ENCODE measurements at regions not wholly inside any gene's neighbourhood (a gene's known extent, or its start where the extent isn't known, plus 50 kb on each side); places are given as distances from the start of the nearest gene placed in this dataset.

DNA sequence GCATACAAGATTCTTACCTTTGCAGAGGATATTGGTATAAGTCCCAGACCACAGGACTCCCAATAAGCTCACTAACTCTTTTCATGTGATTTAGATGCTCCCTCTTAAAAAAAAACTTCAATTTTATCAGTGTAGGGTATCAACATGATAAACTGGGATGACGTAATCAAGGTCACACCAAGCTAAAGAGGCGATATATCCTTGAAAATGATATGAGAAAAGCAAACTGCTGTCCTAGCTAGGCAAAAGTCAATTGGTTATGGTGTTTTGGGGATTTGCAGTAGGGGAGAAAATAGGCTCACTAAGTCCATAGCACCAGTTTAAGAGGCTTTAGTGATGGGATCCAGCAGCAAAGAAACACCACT is 354.4 kb downstream of the DIRAS2 start:
- no peak for DNase-seq
- no peak overlapping the region for H3K4me3 ChIP-seq
- intact Hi-C loops (cut with DNase I; ENCODE audit: low total_unique reads) = no loop called here
- WGBS, 2 donors = 53 to 55% methylated on average over 2 of the region's 2 CpGs
- no peaks in the 10 kb centered on the region for H3K36me3 ChIP-seq (ENCODE audit: low read depth, missing control alignments)
- H3K27me3 ChIP-seq = no peaks in the 10 kb centered on the region
- no peaks in the 10 kb centered on the region for H3K4me1 ChIP-seq
- no peak for TF ChIP-seq POLR2A (IDR thresholded peaks at IDR 0.05)
- TF ChIP-seq, protein P1, sequence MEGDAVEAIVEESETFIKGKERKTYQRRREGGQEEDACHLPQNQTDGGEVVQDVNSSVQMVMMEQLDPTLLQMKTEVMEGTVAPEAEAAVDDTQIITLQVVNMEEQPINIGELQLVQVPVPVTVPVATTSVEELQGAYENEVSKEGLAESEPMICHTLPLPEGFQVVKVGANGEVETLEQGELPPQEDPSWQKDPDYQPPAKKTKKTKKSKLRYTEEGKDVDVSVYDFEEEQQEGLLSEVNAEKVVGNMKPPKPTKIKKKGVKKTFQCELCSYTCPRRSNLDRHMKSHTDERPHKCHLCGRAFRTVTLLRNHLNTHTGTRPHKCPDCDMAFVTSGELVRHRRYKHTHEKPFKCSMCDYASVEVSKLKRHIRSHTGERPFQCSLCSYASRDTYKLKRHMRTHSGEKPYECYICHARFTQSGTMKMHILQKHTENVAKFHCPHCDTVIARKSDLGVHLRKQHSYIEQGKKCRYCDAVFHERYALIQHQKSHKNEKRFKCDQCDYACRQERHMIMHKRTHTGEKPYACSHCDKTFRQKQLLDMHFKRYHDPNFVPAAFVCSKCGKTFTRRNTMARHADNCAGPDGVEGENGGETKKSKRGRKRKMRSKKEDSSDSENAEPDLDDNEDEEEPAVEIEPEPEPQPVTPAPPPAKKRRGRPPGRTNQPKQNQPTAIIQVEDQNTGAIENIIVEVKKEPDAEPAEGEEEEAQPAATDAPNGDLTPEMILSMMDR (IDR thresholded peaks at IDR 0.05) = no peak
- H3K9me3 ChIP-seq = no peaks in the 10 kb centered on the region
- H3K27ac ChIP-seq = no peak overlapping the region

DNA sequence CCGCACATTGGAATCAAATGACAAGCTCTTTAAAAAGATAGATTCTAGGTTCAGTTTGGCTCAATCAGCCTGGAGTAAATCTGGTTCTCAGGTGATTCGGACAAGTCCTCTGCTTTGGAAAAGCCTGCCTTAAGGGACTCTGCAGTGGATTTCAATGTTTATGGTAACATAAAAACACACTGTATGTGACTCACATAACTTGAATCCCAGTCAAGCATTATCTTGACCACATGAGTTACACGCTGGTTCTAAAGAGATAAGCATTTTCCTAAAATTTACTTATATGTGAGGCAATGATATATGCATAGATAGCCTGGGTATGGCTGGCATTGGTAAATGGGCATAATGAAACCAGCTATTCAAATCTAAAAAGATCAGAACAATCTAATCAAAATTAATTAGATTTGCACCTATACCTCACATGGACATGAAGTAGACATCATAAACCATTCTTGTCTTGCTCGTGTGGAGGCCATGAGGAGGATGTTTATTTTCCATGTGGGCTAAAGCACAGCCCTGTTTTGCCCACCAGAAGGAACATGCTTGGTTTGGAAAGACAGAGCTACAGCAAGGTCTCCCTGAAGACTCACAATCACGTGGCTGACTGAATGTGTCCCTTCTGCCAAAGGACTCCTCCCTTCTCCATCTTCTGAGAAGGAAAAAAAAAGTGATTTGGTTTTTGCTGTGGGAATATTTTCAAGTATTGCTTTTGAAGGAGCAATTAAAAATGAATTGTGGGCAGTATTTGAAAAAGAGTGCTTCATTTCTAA is 351.7 kb downstream of the DIRAS2 start:
- Histone ChIP-seq H3K4me1 (no peaks in the 10 kb centered on the region), H3K9me3 (no peaks in the 10 kb centered on the region), H3K27ac (no peak overlapping the region), H3K4me3 (no peak overlapping the region), H3K36me3 (ENCODE audit: low read depth, missing control alignments) (no peaks in the 10 kb centered on the region), H3K27me3 (no peaks in the 10 kb centered on the region)
- DNase-seq = no peak
- intact Hi-C loops (cut with DNase I; ENCODE audit: low total_unique reads) = no loop called here
- WGBS, 2 donors = 61 to 68% methylated on average over 5 of the region's 5 CpGs
- TF ChIP-seq, protein P1 (IDR thresholded peaks at IDR 0.05) = no peak
- no peak for TF ChIP-seq POLR2A (IDR thresholded peaks at IDR 0.05)

DNA sequence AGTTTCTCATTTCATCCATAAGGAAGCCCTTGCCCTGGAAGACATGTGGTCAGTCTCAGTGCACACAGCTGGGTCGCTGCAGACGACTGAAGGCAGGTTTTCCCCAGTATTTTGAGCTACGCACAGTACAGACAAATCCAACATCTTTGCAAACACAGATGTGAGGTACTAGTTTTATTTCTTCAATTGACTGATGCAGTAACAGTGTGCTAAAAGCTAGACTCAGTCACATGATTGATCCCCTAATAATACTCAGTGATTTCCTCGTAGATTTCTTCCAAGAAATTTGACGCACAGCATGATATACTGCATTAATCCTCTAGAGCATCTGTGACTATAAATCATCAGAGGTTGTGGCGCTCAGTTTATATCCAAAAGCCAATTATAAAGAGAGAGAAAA is 346.1 kb downstream of the DIRAS2 start:
- no peaks in the 10 kb centered on the region for H3K27me3 ChIP-seq
- 27 to 41% methylated on average over 6 of the region's 6 CpGs for WGBS, 2 donors
- TF ChIP-seq, protein P1 (IDR thresholded peaks at IDR 0.05) = no peak
- no peak for TF ChIP-seq POLR2A (IDR thresholded peaks at IDR 0.05)
- no peak overlapping the region for H3K4me3 ChIP-seq
- no peak overlapping the region for H3K27ac ChIP-seq
- no peaks in the 10 kb centered on the region for H3K9me3 ChIP-seq
- H3K36me3 ChIP-seq (ENCODE audit: low read depth, missing control alignments) = no peaks in the 10 kb centered on the region
- intact Hi-C loops (cut with DNase I; ENCODE audit: low total_unique reads) = no loop called here
- no peak for DNase-seq
- no peaks in the 10 kb centered on the region for H3K4me1 ChIP-seq

DNA sequence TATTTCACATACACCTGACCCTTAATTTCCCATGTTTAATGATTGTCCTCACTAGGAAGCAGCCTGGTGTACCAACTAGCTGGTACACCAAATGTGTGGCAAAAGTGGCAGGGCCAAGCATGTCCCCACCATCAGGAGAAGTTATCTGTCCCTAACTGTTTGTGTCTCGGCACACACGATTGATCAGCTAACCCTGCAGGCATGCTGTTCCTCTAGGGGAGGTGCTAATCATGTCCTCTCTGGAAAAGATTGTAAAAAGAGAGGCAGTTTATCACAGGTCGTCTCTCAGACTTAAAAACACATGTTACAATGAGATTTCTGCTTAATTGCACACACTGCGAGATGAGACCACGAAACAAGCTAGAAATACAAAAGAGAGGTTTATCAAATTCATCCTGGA is 342.7 kb downstream of the DIRAS2 start:
- WGBS, 2 donors = 75% methylated on average over 5 of the region's 5 CpGs
- DNase-seq = no peak
- no peak overlapping the region for H3K27ac ChIP-seq
- no peaks in the 10 kb centered on the region for H3K4me1 ChIP-seq
- TF ChIP-seq POLR2A (IDR thresholded peaks at IDR 0.05) = no peak
- TF ChIP-seq, protein P1 (IDR thresholded peaks at IDR 0.05) = no peak
- no peaks in the 10 kb centered on the region for H3K9me3 ChIP-seq
- intact Hi-C loops (cut with DNase I; ENCODE audit: low total_unique reads) = no loop called here
- no peak overlapping the region for H3K4me3 ChIP-seq
- no peaks in the 10 kb centered on the region for H3K36me3 ChIP-seq (ENCODE audit: low read depth, missing control alignments)
- no peaks in the 10 kb centered on the region for H3K27me3 ChIP-seq

Measured in testis (tissue), 2 donors.